PC-9 (cell line): ENCODE measurements at regions not wholly inside any gene's neighbourhood (a gene's known extent, or its start where the extent isn't known, plus 50 kb on each side); places are given as distances from the start of the nearest gene placed in this dataset.

Experiments used
- BruUV-seq: library from RNA; stranded (reverse); fragments of 400-500 nt; replicated peaks from 2 replicates; lab custom pipeline; 2021; lab: Mats Ljungman, UMichigan
- CTCF ChIA-PET: fragments of 300-600 bp; sonication (Branson Sonifier 250); formaldehyde crosslinking; loops from one replicate; lab custom pipeline; 2022; ENCODE audit warnings: antibody characterized with exemption; lab: Charles Lee
- POLR2A ChIA-PET: fragments of 300-600 bp; sonication (Branson Sonifier 250); formaldehyde crosslinking; loops from one replicate; lab custom pipeline; 2022; ENCODE audit warnings: antibody characterized with exemption; ENCODE audit not compliant: unreplicated experiment; lab: Charles Lee
- DNase-seq, 2 experiments: peaks; one replicate each; pipeline versions ENCODE4 v3.0.0 to v3.0.0-alpha.2; 2015 to 2022; ENCODE audit warnings: mixed read lengths in 1 of 2
- H2AFZ ChIP-seq: fragments of 200-600 bp; sonication (generic); 2 replicates; pipeline ENCODE4 v1.8.1; 2017; ENCODE audit warnings: antibody characterized with exemption
- H3F3A ChIP-seq: fragments of 200-600 bp; sonication (generic); 2 replicates; pipeline ENCODE4 v1.8.1; 2017; ENCODE audit warnings: antibody characterized with exemption, mild to moderate bottlenecking, low read depth; ENCODE audit not compliant: insufficient read depth
- H3K27ac ChIP-seq: fragments of 200-600 bp; sonication (generic); 2 replicates; pipeline ENCODE4 v1.6.1; 2016; ENCODE audit warnings: mixed run types
- H3K27me3 ChIP-seq: fragments of 200-600 bp; sonication (generic); 2 replicates; pipeline ENCODE4 v1.6.1; 2016; ENCODE audit warnings: low read depth, mixed run types; ENCODE audit not compliant: insufficient read depth
- H3K36me3 ChIP-seq: fragments of 200-600 bp; sonication (generic); 2 replicates; pipeline ENCODE4 v1.6.1; 2016; ENCODE audit warnings: low read depth, mixed run types
- H3K4me1 ChIP-seq: fragments of 200-600 bp; sonication (generic); replicated peaks from 2 replicates; pipeline ENCODE4 v1.6.1; 2016; ENCODE audit warnings: mixed run types; ENCODE audit not compliant: insufficient read depth
- H3K4me2 ChIP-seq: fragments of 200-600 bp; sonication (generic); 2 replicates; pipeline ENCODE4 v1.6.1; 2017; ENCODE audit warnings: mixed run types
- H3K4me3 ChIP-seq: fragments of 200-600 bp; sonication (generic); 2 replicates; pipeline ENCODE4 v1.6.1; 2016; ENCODE audit warnings: mixed run types
- H3K79me2 ChIP-seq: fragments of 200-600 bp; sonication (generic); 2 replicates; pipeline ENCODE4 v1.6.1; 2017; ENCODE audit warnings: low read depth, mixed run types
- H3K9me2 ChIP-seq: fragments of 200-600 bp; sonication (generic); 2 replicates; pipeline ENCODE4 v1.8.1; 2017; ENCODE audit warnings: mild to moderate bottlenecking; ENCODE audit not compliant: insufficient read depth
- H3K9me3 ChIP-seq: fragments of 200-600 bp; sonication (generic); 2 replicates; pipeline ENCODE4 v1.8.1; 2016; ENCODE audit warnings: low read depth; ENCODE audit not compliant: insufficient read depth
- H4K20me1 ChIP-seq: fragments of 200-600 bp; sonication (generic); 2 replicates; pipeline ENCODE4 v1.8.1; 2017; ENCODE audit not compliant: insufficient read depth
- EZH2 ChIP-seq: fragments of 200-600 bp; sonication (generic); IDR thresholded peaks from 2 replicates; pipeline ENCODE4 v1.8.0; 2017; ENCODE audit warnings: antibody characterized with exemption, low read depth
- intact Hi-C: fragments of 100-400 bp; cut with micrococcal nuclease; formaldehyde crosslinking; loops from one replicate; pipeline ENCODE4 v1.10.0; 2022; ENCODE audit not compliant: unreplicated experiment
- TF ChIP-seq, protein P1 (sequence below): fragments of 200-600 bp; sonication (generic); conservative IDR thresholded peaks from 2 replicates; pipeline ENCODE4 v1.6.1; 2017; ENCODE audit warnings: mixed run types, antibody characterized with exemption, mild to moderate bottlenecking, moderate library complexity

DNA sequence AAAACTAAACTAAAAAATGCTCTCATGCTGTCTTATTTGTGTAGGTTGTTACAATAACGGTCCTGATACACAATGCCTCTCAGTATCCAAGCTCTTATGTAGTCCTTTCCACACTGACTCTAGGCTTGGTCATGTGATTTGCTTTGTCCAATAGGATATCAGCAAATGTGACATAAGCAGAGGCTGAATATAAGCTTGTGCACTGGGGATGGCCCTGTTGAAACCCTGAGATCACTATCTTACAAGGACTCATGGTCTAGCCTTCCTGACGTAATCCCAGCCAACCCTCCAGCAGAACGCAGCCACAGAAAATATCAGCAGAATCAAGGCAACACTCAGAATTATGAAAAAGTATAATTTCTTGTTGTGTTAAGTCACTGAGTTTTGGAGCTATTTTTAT, 145.1 kb upstream of the CCN2 start:
- Histone ChIP-seq H3K36me3 (no peaks in the 10 kb centered on the region), H3K4me1 (no peaks in the 10 kb centered on the region), H3K9me3 (no peaks in the 10 kb centered on the region), H3K4me3 (no peak overlapping the region), H3K4me2 (no peak overlapping the region), H3F3A (no peaks in the 10 kb centered on the region), H4K20me1 (no peaks in the 10 kb centered on the region), H3K9me2 (no peaks in the 10 kb centered on the region), H3K27me3 (no peaks in the 10 kb centered on the region), H2AFZ (no peak overlapping the region), H3K27ac (no peak overlapping the region), H3K79me2 (no peaks in the 10 kb centered on the region)
- TF ChIP-seq, protein P1, sequence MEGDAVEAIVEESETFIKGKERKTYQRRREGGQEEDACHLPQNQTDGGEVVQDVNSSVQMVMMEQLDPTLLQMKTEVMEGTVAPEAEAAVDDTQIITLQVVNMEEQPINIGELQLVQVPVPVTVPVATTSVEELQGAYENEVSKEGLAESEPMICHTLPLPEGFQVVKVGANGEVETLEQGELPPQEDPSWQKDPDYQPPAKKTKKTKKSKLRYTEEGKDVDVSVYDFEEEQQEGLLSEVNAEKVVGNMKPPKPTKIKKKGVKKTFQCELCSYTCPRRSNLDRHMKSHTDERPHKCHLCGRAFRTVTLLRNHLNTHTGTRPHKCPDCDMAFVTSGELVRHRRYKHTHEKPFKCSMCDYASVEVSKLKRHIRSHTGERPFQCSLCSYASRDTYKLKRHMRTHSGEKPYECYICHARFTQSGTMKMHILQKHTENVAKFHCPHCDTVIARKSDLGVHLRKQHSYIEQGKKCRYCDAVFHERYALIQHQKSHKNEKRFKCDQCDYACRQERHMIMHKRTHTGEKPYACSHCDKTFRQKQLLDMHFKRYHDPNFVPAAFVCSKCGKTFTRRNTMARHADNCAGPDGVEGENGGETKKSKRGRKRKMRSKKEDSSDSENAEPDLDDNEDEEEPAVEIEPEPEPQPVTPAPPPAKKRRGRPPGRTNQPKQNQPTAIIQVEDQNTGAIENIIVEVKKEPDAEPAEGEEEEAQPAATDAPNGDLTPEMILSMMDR: no peak
- TF ChIP-seq EZH2: no peak
- no peak for DNase-seq
- no TSS peak for BruUV-seq
- ChIA-PET POLR2A (interaction anchor here (0.6 kb wide), 1 partner anchor 16 kb away, joined by 5 read pairs; no protein-coding TSS in a partner anchor), CTCF (no interaction called here)
- intact Hi-C loops: no loop called here

DNA sequence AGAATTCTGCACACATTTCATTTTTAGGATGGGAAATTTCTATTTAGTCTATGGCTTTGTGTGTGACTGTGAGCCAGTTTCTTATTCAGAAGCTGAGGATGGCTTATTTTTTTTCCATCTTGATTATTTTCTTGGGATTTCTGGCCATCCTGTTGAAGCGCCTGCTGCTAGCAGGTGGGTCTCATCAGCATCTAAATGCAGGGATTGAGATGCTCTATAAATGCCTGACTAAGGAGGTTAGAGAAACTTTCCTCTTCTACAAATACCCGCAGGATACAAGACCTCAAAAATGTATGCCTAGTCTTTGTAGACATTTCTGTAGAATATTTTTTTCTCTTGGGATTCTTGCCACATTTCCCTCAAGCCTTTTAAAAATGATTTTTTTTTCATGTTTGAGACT, 138.0 kb upstream of the CCN2 start:
- TF ChIP-seq, protein P1: no peak
- TF ChIP-seq EZH2: no peak
- Histone ChIP-seq H2AFZ (peak overlapping the region; percentile 46; the same call in 1 of the 2 replicates), H3F3A (no peaks in the 10 kb centered on the region), H3K9me3 (no peaks in the 10 kb centered on the region; the same call in 1 of the 2 replicates), H3K4me2 (no peak overlapping the region), H3K79me2 (no peaks in the 10 kb centered on the region), H3K4me1 (0 out of 2 replicates have a peak, but pooled peaks cover 10% of the 10 kb centered on the region), H3K9me2 (no peaks in the 10 kb centered on the region), H3K4me3 (no peak overlapping the region), H3K27ac (no peak overlapping the region), H3K36me3 (no peaks in the 10 kb centered on the region), H4K20me1 (no peaks in the 10 kb centered on the region), H3K27me3 (no peaks in the 10 kb centered on the region)
- POLR2A ChIA-PET: no interaction called here
- BruUV-seq: no TSS peak
- CTCF ChIA-PET: no interaction called here
- intact Hi-C loops: no loop called here
- DNase-seq: no peak

DNA sequence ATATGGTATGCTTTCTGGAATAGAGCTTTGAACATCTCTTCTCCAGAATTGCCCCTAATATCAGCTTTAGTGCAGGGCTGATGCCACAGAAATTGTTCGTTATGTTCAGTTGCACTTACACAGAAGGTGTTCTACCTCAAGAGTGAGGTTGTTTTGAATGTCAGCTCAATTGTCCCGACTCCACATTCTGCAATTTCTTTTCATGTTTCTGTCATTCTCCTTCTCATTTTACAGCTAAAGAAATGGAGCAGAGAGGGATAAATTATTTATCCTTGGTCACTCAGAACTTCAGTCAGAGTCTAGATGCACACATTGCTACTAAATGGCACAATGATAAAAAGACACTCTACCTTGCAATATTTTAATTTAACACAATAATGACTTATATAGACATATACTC, 137.0 kb upstream of the CCN2 start:
- Histone ChIP-seq H3K4me1 (0 out of 2 replicates have a peak, but pooled peaks cover 10% of the 10 kb centered on the region), H3K79me2 (no peaks in the 10 kb centered on the region), H3F3A (no peaks in the 10 kb centered on the region), H3K9me3 (no peaks in the 10 kb centered on the region; the same call in 1 of the 2 replicates), H3K36me3 (no peaks in the 10 kb centered on the region), H4K20me1 (no peaks in the 10 kb centered on the region), H3K27ac (no peak overlapping the region), H3K4me2 (no peak overlapping the region), H2AFZ (no peak overlapping the region), H3K9me2 (no peaks in the 10 kb centered on the region), H3K27me3 (no peaks in the 10 kb centered on the region), H3K4me3 (no peak overlapping the region)
- POLR2A ChIA-PET: no interaction called here
- DNase-seq: no peak
- CTCF ChIA-PET: no interaction called here
- TF ChIP-seq, protein P1: no peak
- no peak for TF ChIP-seq EZH2
- no TSS peak for BruUV-seq
- intact Hi-C loops: no loop called here
